ENCODE measurements at regions not wholly inside any gene's neighbourhood (a gene's known extent, or its start where the extent isn't known, plus 50 kb on each side); places are given as distances from the start of the nearest gene placed in this dataset.
"Not testable (repeated sequence)": the region's sequence is repeated elsewhere in the genome, so short reads cannot be mapped to it uniquely, and the experiment has no call there.

DNA sequence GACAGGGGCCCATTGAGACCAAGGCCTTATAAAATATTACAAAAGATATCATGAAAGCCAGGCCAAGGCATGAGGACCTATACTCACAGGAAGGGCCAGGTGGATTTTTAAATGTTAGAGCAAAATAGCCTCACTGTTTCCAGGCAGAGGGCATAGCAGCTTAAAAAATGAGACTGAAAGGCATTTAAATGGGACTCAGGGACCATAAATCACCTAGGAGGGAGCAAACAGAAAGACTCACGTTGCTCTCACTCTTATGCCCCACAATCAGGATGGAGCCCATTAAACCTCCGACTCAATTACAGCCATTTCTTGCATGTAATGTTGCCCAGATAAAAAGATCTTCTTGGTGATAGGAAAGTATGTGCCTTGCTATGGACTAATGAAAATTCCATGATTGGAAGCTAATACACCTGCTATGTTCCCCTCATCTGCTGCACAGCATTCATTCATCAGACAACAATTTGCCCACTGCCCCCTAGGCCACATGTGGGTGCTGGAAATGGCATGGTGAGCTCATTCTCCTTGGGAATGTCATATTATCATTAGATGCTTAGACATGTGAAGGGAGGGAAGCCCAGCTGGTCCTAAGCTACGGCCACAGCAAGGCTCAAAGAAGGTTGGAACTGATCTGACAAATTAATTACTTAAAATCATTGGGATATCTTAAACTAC lies 128.6 kb upstream of the GRIA1 start:
- Histone ChIP-seq H3K27ac (no peak overlapping the region), H3K36me3 (no peaks in the 10 kb centered on the region), H3K9ac (ENCODE audit: low read depth in 2 of 2, low read length in 2 of 2) (no peak overlapping the region), H3K4me1 (no peaks in the 10 kb centered on the region), H3K4me3 (no peak overlapping the region), H3K27me3 (no peaks in the 10 kb centered on the region), H3K9me3 (no peaks in the 10 kb centered on the region)
- TF ChIP-seq, protein P1, sequence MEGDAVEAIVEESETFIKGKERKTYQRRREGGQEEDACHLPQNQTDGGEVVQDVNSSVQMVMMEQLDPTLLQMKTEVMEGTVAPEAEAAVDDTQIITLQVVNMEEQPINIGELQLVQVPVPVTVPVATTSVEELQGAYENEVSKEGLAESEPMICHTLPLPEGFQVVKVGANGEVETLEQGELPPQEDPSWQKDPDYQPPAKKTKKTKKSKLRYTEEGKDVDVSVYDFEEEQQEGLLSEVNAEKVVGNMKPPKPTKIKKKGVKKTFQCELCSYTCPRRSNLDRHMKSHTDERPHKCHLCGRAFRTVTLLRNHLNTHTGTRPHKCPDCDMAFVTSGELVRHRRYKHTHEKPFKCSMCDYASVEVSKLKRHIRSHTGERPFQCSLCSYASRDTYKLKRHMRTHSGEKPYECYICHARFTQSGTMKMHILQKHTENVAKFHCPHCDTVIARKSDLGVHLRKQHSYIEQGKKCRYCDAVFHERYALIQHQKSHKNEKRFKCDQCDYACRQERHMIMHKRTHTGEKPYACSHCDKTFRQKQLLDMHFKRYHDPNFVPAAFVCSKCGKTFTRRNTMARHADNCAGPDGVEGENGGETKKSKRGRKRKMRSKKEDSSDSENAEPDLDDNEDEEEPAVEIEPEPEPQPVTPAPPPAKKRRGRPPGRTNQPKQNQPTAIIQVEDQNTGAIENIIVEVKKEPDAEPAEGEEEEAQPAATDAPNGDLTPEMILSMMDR (IDR thresholded peaks at IDR 0.05): no peak
- intact Hi-C loops (cut with DNase I): no loop called here
- DNase-seq: no peak

GRCh38 chr5:153365547-153365946 lies 124.9 kb upstream of the GRIA1 start:
- no peaks in the 10 kb centered on the region for H3K9me3 ChIP-seq
- TF ChIP-seq, protein P1 (IDR thresholded peaks at IDR 0.05): no peak
- H3K4me3 ChIP-seq: no peak overlapping the region
- H3K9ac ChIP-seq (ENCODE audit: low read depth in 2 of 2, low read length in 2 of 2): no peak overlapping the region
- no peak for DNase-seq
- no peaks in the 10 kb centered on the region for H3K27me3 ChIP-seq
- H3K4me1 ChIP-seq: no peaks in the 10 kb centered on the region
- no peak overlapping the region for H3K27ac ChIP-seq
- no peaks in the 10 kb centered on the region for H3K36me3 ChIP-seq
- intact Hi-C loops (cut with DNase I): no loop called here

DNA sequence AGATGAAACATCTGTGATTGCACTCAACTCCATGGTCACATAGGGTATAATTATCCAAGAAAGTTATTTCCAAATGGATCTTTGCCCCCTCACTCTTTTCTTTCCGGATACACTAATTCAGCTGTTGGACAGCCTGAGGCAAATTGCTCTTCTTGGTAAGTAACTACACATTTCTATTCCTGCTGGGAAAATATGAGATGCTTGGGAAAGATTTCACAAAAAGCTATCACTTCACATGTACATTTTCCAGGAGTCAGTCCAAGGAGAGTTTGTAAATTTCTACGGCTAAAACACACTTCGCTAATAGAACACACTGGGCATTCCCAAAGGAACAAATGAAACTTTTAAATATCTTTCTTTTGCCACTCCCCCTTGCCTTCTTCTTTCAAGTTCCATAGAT lies 123.0 kb upstream of the GRIA1 start:
- Histone ChIP-seq H3K9me3 (no peaks in the 10 kb centered on the region), H3K27ac (no peak overlapping the region), H3K4me3 (no peak overlapping the region), H3K36me3 (no peaks in the 10 kb centered on the region), H3K27me3 (no peaks in the 10 kb centered on the region), H3K4me1 (no peaks in the 10 kb centered on the region), H3K9ac (ENCODE audit: low read depth in 2 of 2, low read length in 2 of 2) (no peak overlapping the region)
- intact Hi-C loops (cut with DNase I): no loop called here
- TF ChIP-seq, protein P1 (IDR thresholded peaks at IDR 0.05): no peak
- DNase-seq: no peak

GRCh38 chr5:153372425-153373129 lies 117.9 kb upstream of the GRIA1 start:
- H3K27ac ChIP-seq: no peak overlapping the region

DNA sequence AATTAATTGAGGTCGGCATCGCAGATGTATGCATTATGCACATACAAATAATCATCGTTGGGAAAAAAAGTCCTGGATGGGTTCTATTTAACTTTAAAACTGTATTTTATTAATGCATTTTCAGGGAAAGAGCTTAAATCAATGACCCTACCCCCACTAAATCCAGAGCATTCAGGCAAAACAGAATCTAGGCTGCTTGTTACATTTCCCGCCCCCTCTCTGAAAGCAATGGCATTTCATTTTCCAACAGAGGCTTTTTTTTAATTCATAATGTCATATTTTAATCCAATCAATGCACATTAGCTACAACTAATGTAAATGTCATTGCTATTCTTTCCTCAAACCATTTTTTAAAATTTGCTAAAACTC lies 117.4 kb upstream of the GRIA1 start:
- TF ChIP-seq, protein P1 (IDR thresholded peaks at IDR 0.05): no peak
- Histone ChIP-seq H3K27me3 (no peaks in the 10 kb centered on the region), H3K9ac (ENCODE audit: low read depth in 2 of 2, low read length in 2 of 2) (no peak overlapping the region), H3K27ac (no peak overlapping the region), H3K4me3 (no peak overlapping the region), H3K4me1 (no peaks in the 10 kb centered on the region), H3K36me3 (no peaks in the 10 kb centered on the region), H3K9me3 (no peaks in the 10 kb centered on the region)
- no peak for DNase-seq
- intact Hi-C loops (cut with DNase I): no loop called here

More at GRCh38 chr5:153372425-153373129, 117.9 kb upstream of the GRIA1 start:
- DNase-seq: no peak
- no peak overlapping the region for H3K9ac ChIP-seq (ENCODE audit: low read depth in 2 of 2, low read length in 2 of 2)
- H3K27me3 ChIP-seq: no peaks in the 10 kb centered on the region
- intact Hi-C loops (cut with DNase I): no loop called here
- no peaks in the 10 kb centered on the region for H3K4me1 ChIP-seq
- no peaks in the 10 kb centered on the region for H3K9me3 ChIP-seq
- TF ChIP-seq, protein P1 (IDR thresholded peaks at IDR 0.05): no peak
- no peaks in the 10 kb centered on the region for H3K36me3 ChIP-seq
- no peak overlapping the region for H3K4me3 ChIP-seq

GRCh38 chr5:153381630-153382029 lies 108.8 kb upstream of the GRIA1 start:
- not testable (repeated sequence) for H3K27ac ChIP-seq, H3K4me1 ChIP-seq, DNase-seq

More at GRCh38 chr5:153381630-153382029, 108.8 kb upstream of the GRIA1 start:
- H3K4me3 ChIP-seq; H3K36me3 ChIP-seq; intact Hi-C loops (cut with DNase I); H3K27me3 ChIP-seq; H3K9ac ChIP-seq (ENCODE audit: low read depth in 2 of 2, low read length in 2 of 2); H3K9me3 ChIP-seq: not testable (repeated sequence)

Measured in colonic mucosa (tissue), 4 donors.